RWPE2 (cell line): ENCODE measurements at regions not wholly inside any gene's neighbourhood (a gene's known extent, or its start where the extent isn't known, plus 50 kb on each side); places are given as distances from the start of the nearest gene placed in this dataset.
"Not testable (repeated sequence)": the region's sequence is repeated elsewhere in the genome, so short reads cannot be mapped to it uniquely, and the experiment has no call there.

Source experiments
- ATAC-seq: fragments of 200-7000 bp; cut with Tn5 transposase; 3 replicates; pipeline ENCODE4 v1.9.1; 2021; ENCODE audit warnings: low read depth
- DNase-seq: peaks from one replicate; pipeline ENCODE4 v3.0.0-alpha.2; 2020; ENCODE audit warnings: low spot score
- H3K27ac ChIP-seq: fragments of 450-650 bp; 2 replicates; pipeline ENCODE4 v1.5.1; 2017; ENCODE audit warnings: mild to moderate bottlenecking; ENCODE audit not compliant: poor library complexity, severe bottlenecking
- H3K27me3 ChIP-seq: fragments of 250-450 bp; sonication (Bioruptor Pico); 2 replicates; pipeline ENCODE4 v1.5.1; 2021; ENCODE audit warnings: mild to moderate bottlenecking, moderate library complexity; ENCODE audit not compliant: insufficient read depth, poor library complexity, severe bottlenecking
- H3K36me3 ChIP-seq: fragments of 250-450 bp; sonication (Bioruptor Pico); 2 replicates; pipeline ENCODE4 v1.5.1; 2020; ENCODE audit warnings: low read depth, mild to moderate bottlenecking, moderate library complexity
- H3K4me1 ChIP-seq: fragments of 250-450 bp; sonication (Bioruptor Pico); 2 replicates; pipeline ENCODE4 v1.5.1; 2021; ENCODE audit warnings: mild to moderate bottlenecking, moderate library complexity; ENCODE audit not compliant: insufficient read depth, poor library complexity, severe bottlenecking
- H3K4me3 ChIP-seq: fragments of 250-450 bp; sonication (Bioruptor Pico); 2 replicates; pipeline ENCODE4 v1.5.1; 2021; ENCODE audit warnings: mild to moderate bottlenecking, moderate library complexity; ENCODE audit not compliant: severe bottlenecking
- H3K9me3 ChIP-seq: fragments of 250-450 bp; sonication (Bioruptor Pico); 2 replicates; pipeline ENCODE4 v1.5.1; 2021; ENCODE audit warnings: mild to moderate bottlenecking, moderate library complexity; ENCODE audit not compliant: severe bottlenecking
- CTCF ChIP-seq: fragments of 450-650 bp; IDR thresholded peaks from one replicate; pipeline ENCODE4 v1.5.1; 2017; ENCODE audit warnings: mild to moderate bottlenecking, moderate library complexity; ENCODE audit not compliant: poor library complexity, severe bottlenecking

GRCh38 chr6:13868236-13868635, 53.9 kb upstream of the MCUR1 start:
- ATAC-seq, result no peak
- Histone ChIP-seq H3K27ac (no peak overlapping the region), H3K27me3 (no peaks in the 10 kb centered on the region), H3K36me3 (no peaks in the 10 kb centered on the region), H3K9me3 (no peaks in the 10 kb centered on the region), H3K4me1 (no peaks in the 10 kb centered on the region), H3K4me3 (no peak overlapping the region)
- no peak for TF ChIP-seq CTCF
- DNase-seq, result no peak

GRCh38 chr6:13866301-13866700, 51.9 kb upstream of the MCUR1 start:
- no peak overlapping the region for H3K4me3 ChIP-seq
- ATAC-seq (no peak), DNase-seq (no peak)
- TF ChIP-seq CTCF, result no peak
- no peaks in the 10 kb centered on the region for H3K27me3 ChIP-seq
- H3K4me1 ChIP-seq, result no peaks in the 10 kb centered on the region
- no peaks in the 10 kb centered on the region for H3K9me3 ChIP-seq
- H3K27ac ChIP-seq, result no peak overlapping the region
- H3K36me3 ChIP-seq, result no peaks in the 10 kb centered on the region

GRCh38 chr6:13865141-13865540, 50.8 kb upstream of the MCUR1 start:
- DNase-seq (no peak), ATAC-seq (no peak)
- no peaks in the 10 kb centered on the region for H3K36me3 ChIP-seq
- H3K27ac ChIP-seq, result no peak overlapping the region
- H3K27me3 ChIP-seq, result no peaks in the 10 kb centered on the region
- H3K9me3 ChIP-seq, result no peaks in the 10 kb centered on the region
- no peak overlapping the region for H3K4me3 ChIP-seq
- TF ChIP-seq CTCF, result no peak
- no peaks in the 10 kb centered on the region for H3K4me1 ChIP-seq

- H3K9me3 ChIP-seq, ATAC-seq: not testable (repeated sequence)
Measured at GRCh38 chr6:13864669-13865068, 50.3 kb upstream of the MCUR1 start.

More at GRCh38 chr6:13864669-13865068, 50.3 kb upstream of the MCUR1 start:
- H3K27me3 ChIP-seq, H3K36me3 ChIP-seq, H3K27ac ChIP-seq, H3K4me3 ChIP-seq, H3K4me1 ChIP-seq, DNase-seq: not testable (repeated sequence)
